Parathyroid adenoma (tissue), 2 donors: ENCODE measurements at regions not wholly inside any gene's neighbourhood (a gene's known extent, or its start where the extent isn't known, plus 50 kb on each side); places are given as distances from the start of the nearest gene placed in this dataset.

ENCODE experiments used
- H2AFZ ChIP-seq: fragments of 300-600 bp; sonication (generic); one replicate; pipeline ENCODE4 v1.7.0; 2017; ENCODE audit warnings: antibody characterized with exemption, mild to moderate bottlenecking
- H3K27ac ChIP-seq: fragments of 300-600 bp; sonication (generic); one replicate; pipeline ENCODE4 v1.7.0; 2017
- H3K27me3 ChIP-seq: fragments of 300-600 bp; sonication (generic); one replicate; pipeline ENCODE4 v1.7.0; 2017; ENCODE audit warnings: low read length; ENCODE audit not compliant: control insufficient read depth, insufficient read depth
- H3K36me3 ChIP-seq: fragments of 300-600 bp; sonication (generic); one replicate; pipeline ENCODE4 v1.7.0; 2017; ENCODE audit warnings: low read length; ENCODE audit not compliant: control insufficient read depth, insufficient read depth
- H3K4me1 ChIP-seq: fragments of 300-600 bp; sonication (generic); one replicate; pipeline ENCODE4 v1.7.0; 2017; ENCODE audit warnings: control low read depth
- H3K4me2 ChIP-seq: fragments of 300-600 bp; sonication (generic); one replicate; pipeline ENCODE4 v1.7.0; 2017; ENCODE audit warnings: low read length
- H3K4me3 ChIP-seq: fragments of 300-600 bp; sonication (generic); one replicate; pipeline ENCODE4 v1.7.0; 2017; ENCODE audit warnings: low read depth, low read length
- H3K79me2 ChIP-seq: fragments of 300-600 bp; sonication (generic); one replicate; pipeline ENCODE4 v1.7.0; 2017; ENCODE audit warnings: control low read depth
- H3K9ac ChIP-seq: fragments of 300-600 bp; sonication (generic); one replicate; pipeline ENCODE4 v1.7.0; 2017; ENCODE audit warnings: mild to moderate bottlenecking
- H3K9me3 ChIP-seq: fragments of 300-600 bp; sonication (generic); one replicate; pipeline ENCODE4 v1.7.0; 2017; ENCODE audit warnings: low read length; ENCODE audit not compliant: control insufficient read depth
- TF ChIP-seq, protein P1 (sequence below): fragments of 300-600 bp; sonication (generic); IDR thresholded peaks from one replicate; pipeline ENCODE4 v1.7.0; 2017; ENCODE audit warnings: antibody characterized with exemption, mild to moderate bottlenecking
- donor health status: primary hyperparathyroidism.

DNA sequence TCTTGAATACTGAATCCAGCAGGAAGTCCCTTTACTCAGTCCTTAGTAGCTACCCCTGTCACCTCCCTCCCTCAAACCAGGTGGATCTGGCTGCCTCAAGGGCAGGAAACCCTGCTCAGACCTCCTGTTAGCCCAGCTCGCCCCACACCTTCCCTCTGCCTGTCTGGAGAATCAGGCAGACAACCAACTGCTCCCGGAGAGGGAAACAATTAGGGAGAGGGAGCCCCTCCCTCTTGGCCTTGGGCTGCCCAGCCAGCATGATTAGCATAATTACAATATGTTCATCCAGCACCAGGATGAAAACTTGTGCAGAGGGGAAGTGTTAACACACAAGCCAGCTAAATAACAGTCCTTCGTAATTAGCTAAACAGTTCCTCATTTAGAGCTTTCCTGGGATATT is 185.5 kb downstream of the C1D start:
- no peak overlapping the region for H3K9ac ChIP-seq
- no peaks in the 10 kb centered on the region for H3K79me2 ChIP-seq
- no peaks in the 10 kb centered on the region for H3K27me3 ChIP-seq
- H2AFZ ChIP-seq = no peak overlapping the region
- no peak overlapping the region for H3K4me2 ChIP-seq
- TF ChIP-seq, protein P1, sequence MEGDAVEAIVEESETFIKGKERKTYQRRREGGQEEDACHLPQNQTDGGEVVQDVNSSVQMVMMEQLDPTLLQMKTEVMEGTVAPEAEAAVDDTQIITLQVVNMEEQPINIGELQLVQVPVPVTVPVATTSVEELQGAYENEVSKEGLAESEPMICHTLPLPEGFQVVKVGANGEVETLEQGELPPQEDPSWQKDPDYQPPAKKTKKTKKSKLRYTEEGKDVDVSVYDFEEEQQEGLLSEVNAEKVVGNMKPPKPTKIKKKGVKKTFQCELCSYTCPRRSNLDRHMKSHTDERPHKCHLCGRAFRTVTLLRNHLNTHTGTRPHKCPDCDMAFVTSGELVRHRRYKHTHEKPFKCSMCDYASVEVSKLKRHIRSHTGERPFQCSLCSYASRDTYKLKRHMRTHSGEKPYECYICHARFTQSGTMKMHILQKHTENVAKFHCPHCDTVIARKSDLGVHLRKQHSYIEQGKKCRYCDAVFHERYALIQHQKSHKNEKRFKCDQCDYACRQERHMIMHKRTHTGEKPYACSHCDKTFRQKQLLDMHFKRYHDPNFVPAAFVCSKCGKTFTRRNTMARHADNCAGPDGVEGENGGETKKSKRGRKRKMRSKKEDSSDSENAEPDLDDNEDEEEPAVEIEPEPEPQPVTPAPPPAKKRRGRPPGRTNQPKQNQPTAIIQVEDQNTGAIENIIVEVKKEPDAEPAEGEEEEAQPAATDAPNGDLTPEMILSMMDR = no peak
- H3K4me3 ChIP-seq = no peak overlapping the region
- no peaks in the 10 kb centered on the region for H3K9me3 ChIP-seq
- no peak overlapping the region for H3K27ac ChIP-seq
- peaks cover 10% of the 10 kb centered on the region for H3K4me1 ChIP-seq
- no peaks in the 10 kb centered on the region for H3K36me3 ChIP-seq

DNA sequence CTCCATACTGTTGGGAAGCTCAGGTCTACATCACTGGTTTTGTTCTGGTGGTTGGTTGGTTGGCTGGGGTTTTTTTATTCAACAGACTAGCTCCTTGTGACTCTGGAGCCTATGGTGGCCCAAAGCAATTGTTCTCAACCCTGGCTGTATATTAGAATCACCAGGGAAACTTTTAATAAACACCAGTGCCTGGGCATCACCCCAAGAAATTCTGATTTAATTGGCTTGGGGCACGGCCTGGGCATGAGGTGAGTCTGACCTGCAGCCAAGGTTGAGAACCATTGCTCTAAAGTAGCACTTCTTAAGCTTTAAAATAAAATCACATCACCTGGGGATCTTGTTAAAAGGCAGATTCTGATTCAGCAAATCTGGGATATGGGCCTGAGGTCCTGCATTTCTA is 184.1 kb downstream of the C1D start:
- no peak overlapping the region for H3K9ac ChIP-seq
- no peaks in the 10 kb centered on the region for H3K27me3 ChIP-seq
- no peaks in the 10 kb centered on the region for H3K36me3 ChIP-seq
- no peak overlapping the region for H3K27ac ChIP-seq
- no peaks in the 10 kb centered on the region for H3K9me3 ChIP-seq
- no peaks in the 10 kb centered on the region for H3K79me2 ChIP-seq
- no peak overlapping the region for H3K4me2 ChIP-seq
- H3K4me1 ChIP-seq = peaks cover 10% of the 10 kb centered on the region
- no peak overlapping the region for H2AFZ ChIP-seq
- TF ChIP-seq, protein P1 = no peak
- no peak overlapping the region for H3K4me3 ChIP-seq

DNA sequence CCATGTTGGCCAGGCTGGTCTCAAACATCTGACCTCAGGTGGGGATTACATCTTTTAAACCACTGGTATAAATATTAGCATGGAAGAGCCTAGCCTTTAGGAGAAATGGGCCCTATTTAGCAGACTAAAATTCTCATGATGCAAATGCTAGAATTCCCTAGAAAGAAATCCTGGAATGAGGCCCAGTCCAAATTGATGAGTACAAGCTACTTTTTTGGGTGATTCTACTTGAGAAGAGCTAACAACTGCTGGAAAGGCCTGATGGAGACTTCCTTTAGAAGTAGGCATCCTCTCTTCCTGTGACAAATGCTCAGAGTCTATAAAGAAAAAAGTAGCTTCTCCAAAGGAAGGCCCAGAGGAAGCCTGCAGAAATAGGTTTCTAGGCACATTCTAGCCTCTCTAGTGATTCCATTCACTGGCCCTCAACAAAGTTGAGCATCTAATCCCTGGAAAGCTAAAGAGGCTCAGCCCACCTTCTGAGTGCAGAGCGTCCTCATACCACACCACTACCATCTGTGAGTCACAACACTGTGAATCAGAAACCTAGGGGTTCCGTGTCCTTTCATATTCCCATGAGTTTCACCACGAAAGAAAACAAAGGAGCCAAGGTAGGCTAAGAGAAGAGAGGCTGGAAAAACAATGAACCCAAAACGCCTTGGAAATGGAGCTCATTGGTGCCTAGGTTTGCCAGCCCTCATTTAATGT is 183.1 kb downstream of the C1D start:
- H3K36me3 ChIP-seq = no peaks in the 10 kb centered on the region
- no peaks in the 10 kb centered on the region for H3K27me3 ChIP-seq
- no peak overlapping the region for H3K4me3 ChIP-seq
- no peaks in the 10 kb centered on the region for H3K9me3 ChIP-seq
- H3K4me2 ChIP-seq = peak overlapping the region; percentile 48
- TF ChIP-seq, protein P1 = no peak
- H3K79me2 ChIP-seq = no peaks in the 10 kb centered on the region
- H2AFZ ChIP-seq = peak overlapping the region; percentile 36
- no peak overlapping the region for H3K9ac ChIP-seq
- no peak overlapping the region for H3K27ac ChIP-seq
- H3K4me1 ChIP-seq = peaks cover 10% of the 10 kb centered on the region

DNA sequence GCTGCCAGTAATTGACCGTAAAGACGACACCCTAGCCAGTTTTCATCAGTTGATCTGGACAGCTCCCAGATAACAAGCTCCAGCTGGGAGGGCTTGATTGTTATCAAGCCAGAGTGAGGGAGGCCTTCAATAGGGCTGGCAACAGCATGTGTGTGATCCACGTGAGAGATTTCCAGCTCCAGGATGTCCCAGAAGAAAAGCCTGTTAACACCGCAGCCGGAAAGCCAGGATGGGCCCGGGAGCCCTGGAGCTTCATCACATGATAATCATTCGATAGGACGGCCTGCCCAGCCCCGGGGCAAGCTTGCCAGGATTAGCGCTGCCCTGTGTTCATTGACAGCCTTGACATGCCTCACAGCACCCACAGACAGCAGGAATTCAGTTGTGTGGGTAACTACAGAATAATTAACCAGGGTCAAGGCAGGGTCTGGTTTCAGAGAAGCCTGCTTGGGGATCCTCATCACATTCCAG is 182.5 kb downstream of the C1D start:
- Histone ChIP-seq H2AFZ (peak overlapping the region; percentile 36), H3K4me1 (peaks cover 10% of the 10 kb centered on the region), H3K36me3 (no peaks in the 10 kb centered on the region), H3K9ac (no peak overlapping the region), H3K79me2 (no peaks in the 10 kb centered on the region), H3K4me3 (no peak overlapping the region), H3K4me2 (peak overlapping the region; percentile 48), H3K27me3 (no peaks in the 10 kb centered on the region), H3K27ac (no peak overlapping the region), H3K9me3 (no peaks in the 10 kb centered on the region)
- TF ChIP-seq, protein P1 = no peak

GRCh38 chr2:67881816-67882215 is 181.0 kb downstream of the C1D start:
- Histone ChIP-seq H3K4me2 (no peak overlapping the region), H3K9ac (no peak overlapping the region), H3K4me3 (no peak overlapping the region), H3K79me2 (no peaks in the 10 kb centered on the region), H3K27me3 (no peaks in the 10 kb centered on the region), H3K27ac (no peak overlapping the region), H3K36me3 (no peaks in the 10 kb centered on the region), H3K9me3 (no peaks in the 10 kb centered on the region), H3K4me1 (peaks cover 10% of the 10 kb centered on the region), H2AFZ (no peak overlapping the region)
- TF ChIP-seq, protein P1 = no peak
